ENCODE measurements at regions not wholly inside any gene's neighbourhood (a gene's known extent, or its start where the extent isn't known, plus 50 kb on each side); places are given as distances from the start of the nearest gene placed in this dataset.

GRCh38 chr22:27616033-27616432, 185.5 kb downstream of the MN1 start:
- peaks cover 2% of the 10 kb centered on the region for H3K9me3 ChIP-seq (ENCODE audit: control insufficient read depth, insufficient read depth, low read length)
- WGBS (ENCODE audit: insufficient coverage), result 40% methylated on average over 2 of the region's 3 CpGs
- DNase-seq (ENCODE audit: low read depth in 4 of 6, low spot score in 6 of 6), result no peak
- no peaks in the 10 kb centered on the region for H3K36me3 ChIP-seq (ENCODE audit: control insufficient read depth, insufficient read depth, low read length)
- H3K27me3 ChIP-seq (ENCODE audit: control insufficient read depth, insufficient read depth, low read length), result peaks cover 37% of the 10 kb centered on the region
- no peak overlapping the region for H3K4me3 ChIP-seq (ENCODE audit: low read depth, low read length)
- peaks cover 20% of the 10 kb centered on the region for H3K4me1 ChIP-seq (ENCODE audit: control insufficient read depth, insufficient read depth, low read length)
- H3K27ac ChIP-seq (ENCODE audit: low read depth, low read length), result no peak overlapping the region

- no peak overlapping the region for H3K27ac ChIP-seq (ENCODE audit: low read depth, low read length)
- H3K9me3 ChIP-seq (ENCODE audit: control insufficient read depth, insufficient read depth, low read length), result peaks cover 2% of the 10 kb centered on the region
- no peak overlapping the region for H3K4me3 ChIP-seq (ENCODE audit: low read depth, low read length)
- peaks cover 33% of the 10 kb centered on the region for H3K27me3 ChIP-seq (ENCODE audit: control insufficient read depth, insufficient read depth, low read length)
- WGBS (ENCODE audit: insufficient coverage), result 64% methylated on average over 2 of the region's 2 CpGs
- no peaks in the 10 kb centered on the region for H3K36me3 ChIP-seq (ENCODE audit: control insufficient read depth, insufficient read depth, low read length)
- H3K4me1 ChIP-seq (ENCODE audit: control insufficient read depth, insufficient read depth, low read length), result peaks cover 17% of the 10 kb centered on the region
- no peak for DNase-seq (ENCODE audit: low read depth in 4 of 6, low spot score in 6 of 6)
Measured at GRCh38 chr22:27617214-27617881, 184.2 kb downstream of the MN1 start.

- Histone ChIP-seq H3K27ac (ENCODE audit: low read depth, low read length) (no peak overlapping the region), H3K27me3 (ENCODE audit: control insufficient read depth, insufficient read depth, low read length) (peaks cover 4% of the 10 kb centered on the region), H3K4me1 (ENCODE audit: control insufficient read depth, insufficient read depth, low read length) (no peaks in the 10 kb centered on the region), H3K4me3 (ENCODE audit: low read depth, low read length) (no peak overlapping the region), H3K36me3 (ENCODE audit: control insufficient read depth, insufficient read depth, low read length) (no peaks in the 10 kb centered on the region), H3K9me3 (ENCODE audit: control insufficient read depth, insufficient read depth, low read length) (peaks cover 2% of the 10 kb centered on the region)
- no peak for DNase-seq (ENCODE audit: low read depth in 4 of 6, low spot score in 6 of 6)
- WGBS (ENCODE audit: insufficient coverage), result 82% methylated on average over 15 of the region's 15 CpGs
Measured at GRCh38 chr22:27620367-27621154, 181.0 kb downstream of the MN1 start.

- no peak overlapping the region for H3K4me3 ChIP-seq (ENCODE audit: low read depth, low read length)
- no peak overlapping the region for H3K27ac ChIP-seq (ENCODE audit: low read depth, low read length)
- no peaks in the 10 kb centered on the region for H3K4me1 ChIP-seq (ENCODE audit: control insufficient read depth, insufficient read depth, low read length)
- peaks cover 2% of the 10 kb centered on the region for H3K9me3 ChIP-seq (ENCODE audit: control insufficient read depth, insufficient read depth, low read length)
- WGBS (ENCODE audit: insufficient coverage), result 81% methylated on average over 8 of the region's 10 CpGs
- H3K36me3 ChIP-seq (ENCODE audit: control insufficient read depth, insufficient read depth, low read length), result no peaks in the 10 kb centered on the region
- H3K27me3 ChIP-seq (ENCODE audit: control insufficient read depth, insufficient read depth, low read length), result no peaks in the 10 kb centered on the region
- no peak for DNase-seq (ENCODE audit: low read depth in 4 of 6, low spot score in 6 of 6)
Measured at GRCh38 chr22:27621486-27622070, 180.0 kb downstream of the MN1 start.

- Histone ChIP-seq H3K9me3 (ENCODE audit: control insufficient read depth, insufficient read depth, low read length) (peaks cover 2% of the 10 kb centered on the region), H3K27ac (ENCODE audit: low read depth, low read length) (no peak overlapping the region), H3K4me3 (ENCODE audit: low read depth, low read length) (no peak overlapping the region), H3K4me1 (ENCODE audit: control insufficient read depth, insufficient read depth, low read length) (no peaks in the 10 kb centered on the region), H3K36me3 (ENCODE audit: control insufficient read depth, insufficient read depth, low read length) (no peaks in the 10 kb centered on the region), H3K27me3 (ENCODE audit: control insufficient read depth, insufficient read depth, low read length) (no peaks in the 10 kb centered on the region)
- WGBS (ENCODE audit: insufficient coverage), result 100% methylated on average over 3 of the region's 4 CpGs
- no peak for DNase-seq (ENCODE audit: low read depth in 4 of 6, low spot score in 6 of 6)
Measured at GRCh38 chr22:27624042-27624441, 177.5 kb downstream of the MN1 start.

- no peak for DNase-seq (ENCODE audit: low read depth in 4 of 6, low spot score in 6 of 6)
- no CpG with 5 or more reads among the region's 1 CpG for WGBS (ENCODE audit: insufficient coverage)
- no peaks in the 10 kb centered on the region for H3K27me3 ChIP-seq (ENCODE audit: control insufficient read depth, insufficient read depth, low read length)
- no peak overlapping the region for H3K27ac ChIP-seq (ENCODE audit: low read depth, low read length)
- no peaks in the 10 kb centered on the region for H3K36me3 ChIP-seq (ENCODE audit: control insufficient read depth, insufficient read depth, low read length)
- H3K9me3 ChIP-seq (ENCODE audit: control insufficient read depth, insufficient read depth, low read length), result peaks cover under 1% of the 10 kb centered on the region
- H3K4me1 ChIP-seq (ENCODE audit: control insufficient read depth, insufficient read depth, low read length), result no peaks in the 10 kb centered on the region
- no peak overlapping the region for H3K4me3 ChIP-seq (ENCODE audit: low read depth, low read length)
Measured at GRCh38 chr22:27624705-27625104, 176.9 kb downstream of the MN1 start.

- no peaks in the 10 kb centered on the region for H3K27me3 ChIP-seq (ENCODE audit: control insufficient read depth, insufficient read depth, low read length)
- no peaks in the 10 kb centered on the region for H3K36me3 ChIP-seq (ENCODE audit: control insufficient read depth, insufficient read depth, low read length)
- no peak overlapping the region for H3K27ac ChIP-seq (ENCODE audit: low read depth, low read length)
- H3K9me3 ChIP-seq (ENCODE audit: control insufficient read depth, insufficient read depth, low read length), result no peaks in the 10 kb centered on the region
- no peaks in the 10 kb centered on the region for H3K4me1 ChIP-seq (ENCODE audit: control insufficient read depth, insufficient read depth, low read length)
- H3K4me3 ChIP-seq (ENCODE audit: low read depth, low read length), result no peak overlapping the region
- WGBS (ENCODE audit: insufficient coverage), result 87% methylated on average over 6 of the region's 12 CpGs
- no peak for DNase-seq (ENCODE audit: low read depth in 4 of 6, low spot score in 6 of 6)
Measured at GRCh38 chr22:27625769-27626674, 175.5 kb downstream of the MN1 start.

- H3K4me3 ChIP-seq (ENCODE audit: low read depth, low read length), result no peak overlapping the region
- H3K4me1 ChIP-seq (ENCODE audit: control insufficient read depth, insufficient read depth, low read length), result no peaks in the 10 kb centered on the region
- no peak overlapping the region for H3K27ac ChIP-seq (ENCODE audit: low read depth, low read length)
- H3K27me3 ChIP-seq (ENCODE audit: control insufficient read depth, insufficient read depth, low read length), result no peaks in the 10 kb centered on the region
- H3K36me3 ChIP-seq (ENCODE audit: control insufficient read depth, insufficient read depth, low read length), result no peaks in the 10 kb centered on the region
- H3K9me3 ChIP-seq (ENCODE audit: control insufficient read depth, insufficient read depth, low read length), result no peaks in the 10 kb centered on the region
- no peak for DNase-seq (ENCODE audit: low read depth in 4 of 6, low spot score in 6 of 6)
- 88% methylated on average over 6 of the region's 7 CpGs for WGBS (ENCODE audit: insufficient coverage)
Measured at GRCh38 chr22:27626675-27627443, 174.7 kb downstream of the MN1 start.

GRCh38 chr22:27627444-27627833, 174.1 kb downstream of the MN1 start:
- no peaks in the 10 kb centered on the region for H3K9me3 ChIP-seq (ENCODE audit: control insufficient read depth, insufficient read depth, low read length)
- no peaks in the 10 kb centered on the region for H3K4me1 ChIP-seq (ENCODE audit: control insufficient read depth, insufficient read depth, low read length)
- no peak for DNase-seq (ENCODE audit: low read depth in 4 of 6, low spot score in 6 of 6)
- H3K27ac ChIP-seq (ENCODE audit: low read depth, low read length), result no peak overlapping the region
- 84% methylated on average over 8 of the region's 9 CpGs for WGBS (ENCODE audit: insufficient coverage)
- H3K4me3 ChIP-seq (ENCODE audit: low read depth, low read length), result no peak overlapping the region
- no peaks in the 10 kb centered on the region for H3K27me3 ChIP-seq (ENCODE audit: control insufficient read depth, insufficient read depth, low read length)
- no peaks in the 10 kb centered on the region for H3K36me3 ChIP-seq (ENCODE audit: control insufficient read depth, insufficient read depth, low read length)

Measured in spinal cord (tissue), 9 donors.